HG02852 (cell line): ENCODE measurements at regions not wholly inside any gene's neighbourhood (a gene's known extent, or its start where the extent isn't known, plus 50 kb on each side); places are given as distances from the start of the nearest gene placed in this dataset.
A peak's percentile ranks its signal among the peaks of the same experiment; 100 is the strongest.
"Not testable (repeated sequence)": the region's sequence is repeated elsewhere in the genome, so short reads cannot be mapped to it uniquely, and the experiment has no call there.

Experiments
- ATAC-seq: cut with Tn5 transposase; IDR thresholded peaks from one replicate; pipeline ENCODE4 v1.9.1; 2021; ENCODE audit warnings: mild to moderate bottlenecking, moderate library complexity; ENCODE audit not compliant: unreplicated experiment

DNA sequence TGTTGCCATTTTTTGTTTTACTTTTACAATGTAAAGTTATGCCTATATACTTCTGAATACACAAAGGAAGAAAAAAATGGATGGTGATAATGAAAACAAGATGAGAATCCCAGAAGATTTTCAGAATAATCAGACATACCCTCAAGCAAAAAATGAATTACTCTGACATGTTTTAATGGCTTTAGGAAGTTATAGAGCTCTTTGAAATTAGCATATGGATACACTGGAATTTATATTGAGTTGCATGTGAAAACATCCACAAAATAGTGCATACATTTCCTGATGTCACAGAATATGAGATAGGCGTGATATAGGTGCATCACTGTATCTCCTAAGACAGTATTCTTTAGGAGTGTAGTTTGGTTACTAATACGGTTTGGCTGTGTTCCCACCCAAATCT, 351.3 kb downstream of the SLC7A11 start:
- ATAC-seq: no peak

DNA sequence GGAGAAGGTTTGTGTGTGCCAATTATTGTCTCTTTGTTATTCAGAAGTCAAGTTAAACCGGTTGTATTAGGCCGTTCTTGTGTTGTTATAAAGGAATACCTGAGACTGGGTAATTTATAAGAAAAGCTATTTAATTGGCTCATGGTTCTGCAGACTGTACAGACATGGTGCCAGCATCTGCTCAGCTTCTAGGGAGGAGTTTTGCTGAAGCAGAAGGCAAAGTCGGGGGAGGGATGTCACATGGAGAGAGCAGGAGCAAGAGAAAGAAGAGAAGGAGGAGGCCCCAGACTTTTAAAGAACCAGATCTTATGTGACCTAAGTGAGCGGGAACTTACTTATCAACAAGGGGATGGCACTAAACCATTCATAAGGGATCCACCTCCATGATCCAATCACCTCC, 349.3 kb upstream of the PCDH18 start:
- no peak for ATAC-seq

DNA sequence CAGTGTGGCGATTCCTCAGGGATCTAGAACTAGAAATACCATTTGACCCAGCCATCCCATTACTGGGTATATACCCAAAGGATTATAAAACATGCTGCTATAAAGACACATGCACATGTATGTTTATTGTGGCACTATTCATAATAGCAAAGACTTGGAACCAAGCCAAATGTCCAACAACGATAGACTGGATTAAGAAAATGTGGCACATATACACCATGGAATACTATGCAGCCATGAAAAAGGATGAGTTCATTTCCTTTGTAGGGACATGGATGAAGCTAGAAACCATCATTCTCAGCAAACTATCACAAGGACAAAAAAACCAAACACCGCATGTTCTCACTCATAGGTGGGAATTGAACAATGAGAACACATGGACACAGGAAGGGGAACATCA, 335.8 kb upstream of the PCDH18 start:
- not testable (repeated sequence) for ATAC-seq

DNA sequence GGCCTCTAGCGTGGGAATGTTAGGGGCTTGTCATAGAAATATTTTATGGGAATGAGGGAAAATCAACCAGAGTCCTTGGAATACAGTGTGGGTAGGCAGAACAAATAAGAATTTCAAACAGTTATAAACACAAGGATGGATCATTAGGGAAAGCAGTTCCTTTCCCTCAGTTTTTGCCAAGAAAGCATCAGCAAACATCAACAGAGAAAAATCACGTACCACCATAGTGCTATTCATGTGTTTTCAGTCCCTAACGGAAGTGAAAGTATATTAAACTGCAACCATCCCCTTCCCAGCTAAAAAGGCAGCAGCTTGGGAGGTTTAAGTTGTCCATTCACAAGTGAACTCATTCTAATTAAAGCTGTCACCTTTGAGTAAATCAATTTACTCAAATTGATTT, 334.4 kb upstream of the PCDH18 start:
- no peak for ATAC-seq

DNA sequence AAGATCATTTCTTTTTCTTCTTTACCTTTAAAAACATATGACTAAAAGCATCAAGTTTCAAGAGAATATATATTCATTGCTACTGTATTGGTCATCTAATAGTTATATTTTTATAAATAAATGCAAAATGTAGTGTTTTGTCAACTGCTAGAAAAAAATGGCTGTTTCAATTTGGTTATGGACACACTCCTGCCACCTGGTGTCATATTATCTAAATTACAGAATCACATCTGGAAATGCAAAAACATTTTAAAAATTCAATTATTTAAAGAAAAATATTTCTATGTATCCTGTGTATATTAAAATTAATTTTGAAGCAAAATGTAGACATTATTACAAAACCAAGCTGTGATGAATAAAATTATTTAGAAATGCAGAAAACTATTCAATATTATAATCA, 329.4 kb upstream of the PCDH18 start:
- ATAC-seq: no peak

DNA sequence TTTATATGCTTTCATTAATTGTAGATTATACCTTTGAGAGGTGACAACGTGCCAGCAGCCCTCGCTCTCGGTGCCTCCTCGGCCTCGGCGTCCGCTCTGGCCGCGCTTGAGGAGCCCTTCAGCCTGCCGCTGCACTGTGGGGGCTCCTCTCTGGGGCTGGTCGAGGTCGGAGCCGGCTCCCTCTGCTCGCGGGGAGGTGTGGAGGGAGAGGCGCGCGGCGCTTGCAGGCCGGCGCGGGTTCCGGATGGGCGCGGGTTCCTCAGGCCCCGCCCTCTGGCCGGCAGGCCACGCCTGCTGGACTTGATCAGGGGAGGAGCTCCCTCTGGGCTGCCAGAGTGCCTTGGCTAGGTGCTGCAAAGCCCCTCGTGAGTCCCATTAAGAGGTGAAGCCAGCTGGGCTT, 321.1 kb upstream of the PCDH18 start:
- ATAC-seq: no peak

DNA sequence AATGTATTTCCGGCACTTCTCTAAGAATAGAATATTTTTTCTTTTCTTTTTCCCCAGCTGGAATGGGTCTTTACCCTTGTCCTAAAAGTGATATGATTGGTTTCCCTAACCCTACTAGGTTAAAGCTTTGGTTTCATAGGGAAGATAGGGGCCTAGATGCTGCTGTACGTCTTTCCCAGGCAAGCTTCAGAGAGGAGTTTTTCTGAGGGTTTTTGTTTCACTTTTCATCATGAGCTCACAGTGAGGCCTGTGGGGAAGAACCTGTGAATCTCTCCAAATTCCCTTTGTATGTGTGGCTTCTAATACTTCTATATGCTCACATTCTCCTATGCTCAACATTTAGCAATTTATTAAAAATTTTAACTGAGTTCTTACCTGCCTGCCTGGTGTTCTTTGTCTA, 320.0 kb upstream of the PCDH18 start:
- ATAC-seq: no peak

DNA sequence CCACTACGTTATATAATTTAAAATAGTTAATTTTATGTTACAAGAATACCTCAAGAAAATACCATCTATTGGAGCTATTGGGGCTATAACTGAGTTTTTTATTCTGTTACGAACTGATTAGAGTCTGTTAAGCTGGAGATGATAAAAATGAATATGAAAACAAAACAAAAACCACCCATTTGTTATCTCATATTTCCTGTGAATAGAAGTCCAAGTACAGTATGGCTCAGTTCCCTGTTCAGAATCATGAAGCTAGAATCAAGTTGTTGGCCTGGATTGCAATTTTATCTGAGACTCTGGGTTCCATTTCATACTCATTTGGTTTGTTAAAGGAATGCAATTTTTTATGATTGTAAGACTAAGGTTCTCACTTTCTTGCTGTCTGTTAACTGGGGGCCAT, 319.1 kb upstream of the PCDH18 start:
- no peak for ATAC-seq

DNA sequence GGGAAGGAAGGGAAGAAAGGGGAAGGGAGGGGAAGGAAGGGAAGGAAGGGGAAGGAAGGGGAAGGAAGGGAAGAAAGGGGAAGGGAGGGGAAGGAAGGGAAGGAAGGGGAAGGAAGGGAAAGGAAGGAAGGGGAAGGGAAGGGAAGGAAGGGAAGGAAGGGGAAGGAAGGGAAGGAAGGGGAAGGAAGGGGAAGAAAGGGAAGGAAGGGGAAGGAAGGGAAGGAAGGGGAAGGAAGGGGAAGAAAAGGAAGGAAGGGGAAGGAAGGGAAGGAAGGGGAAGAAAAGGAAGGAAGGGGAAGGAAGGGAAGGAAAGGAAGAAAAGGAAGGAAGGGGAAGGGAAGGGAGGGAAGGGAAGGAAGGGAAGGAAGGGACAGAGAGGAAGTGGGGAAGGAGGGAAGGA, 295.7 kb upstream of the PCDH18 start:
- ATAC-seq: not testable (repeated sequence)

DNA sequence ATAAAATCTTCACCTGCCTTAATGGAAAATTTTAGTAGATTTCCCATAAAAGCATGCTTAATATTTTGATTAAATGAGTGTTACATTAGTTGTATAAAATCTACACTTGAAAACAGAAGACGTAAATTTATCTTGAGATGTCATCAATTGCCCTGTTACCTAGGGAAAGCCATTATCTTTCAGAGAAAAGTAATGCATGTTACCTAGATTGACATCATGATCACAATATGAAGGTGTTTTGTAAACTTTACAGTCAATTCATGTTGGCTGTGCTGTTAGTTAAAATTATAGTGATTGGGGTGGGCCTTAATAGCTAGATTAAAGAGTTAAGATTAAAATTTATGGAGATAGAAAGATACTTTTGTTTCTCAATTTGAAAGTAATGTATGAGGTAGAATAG, 293.2 kb upstream of the PCDH18 start:
- no peak for ATAC-seq

DNA sequence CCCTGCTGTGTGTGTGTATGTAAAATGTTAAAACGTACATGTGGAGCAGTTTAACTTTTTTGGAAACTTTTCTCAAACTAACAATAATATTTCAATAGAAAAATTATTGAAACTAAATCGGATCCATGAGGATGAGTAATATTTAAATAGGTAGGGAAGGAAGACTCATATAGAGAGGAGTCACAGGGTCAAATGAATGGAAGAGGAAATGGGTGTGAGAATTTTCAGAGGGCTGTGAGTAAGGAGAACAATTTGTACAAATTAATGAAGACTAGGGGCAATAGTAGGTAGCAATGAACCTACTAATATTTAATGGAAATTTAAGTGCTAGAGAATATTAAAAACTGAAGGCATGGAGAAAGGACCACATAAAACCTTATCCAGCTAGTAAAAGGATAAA, 290.7 kb upstream of the PCDH18 start:
- no peak for ATAC-seq

DNA sequence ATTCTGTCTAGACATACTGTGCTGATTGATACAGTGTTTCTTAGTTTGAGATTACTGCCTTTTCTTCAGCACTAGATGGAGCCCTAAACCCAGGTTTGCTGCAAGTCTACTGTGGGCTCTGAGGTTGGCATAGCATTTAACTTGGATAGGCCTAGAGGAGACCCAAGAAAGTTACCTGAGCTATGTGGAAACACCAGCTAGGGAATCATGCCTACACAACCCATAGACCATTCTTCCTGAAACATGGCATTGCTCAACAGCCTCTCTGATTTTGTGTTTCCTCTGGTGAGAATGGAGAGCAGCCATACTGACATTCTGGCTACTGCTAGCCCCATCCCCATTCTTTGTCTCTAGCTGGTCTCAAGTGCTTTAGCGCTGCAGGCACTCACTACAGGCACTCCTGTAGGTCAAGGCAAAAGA, 287.7 kb upstream of the PCDH18 start:
- ATAC-seq: peak; percentile 93

DNA sequence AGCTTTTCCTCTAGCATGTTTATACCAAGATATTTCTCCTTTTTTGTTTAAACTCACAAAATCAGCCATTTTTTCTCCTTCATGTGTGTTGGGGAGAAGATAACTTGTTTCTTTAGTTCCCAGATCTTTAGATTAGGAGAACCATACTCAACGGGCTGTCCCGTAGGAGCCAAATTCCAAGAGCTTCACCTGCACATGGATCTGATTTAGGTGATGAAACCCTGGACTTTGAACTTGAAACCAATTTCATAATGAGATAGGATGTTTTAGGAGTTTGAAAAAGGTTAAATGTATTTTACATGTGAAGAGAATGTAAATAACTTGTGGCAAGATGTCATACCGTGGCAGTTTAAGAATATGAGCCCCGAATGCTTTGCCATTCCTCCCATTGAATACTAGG, 280.0 kb upstream of the PCDH18 start:
- ATAC-seq: no peak

DNA sequence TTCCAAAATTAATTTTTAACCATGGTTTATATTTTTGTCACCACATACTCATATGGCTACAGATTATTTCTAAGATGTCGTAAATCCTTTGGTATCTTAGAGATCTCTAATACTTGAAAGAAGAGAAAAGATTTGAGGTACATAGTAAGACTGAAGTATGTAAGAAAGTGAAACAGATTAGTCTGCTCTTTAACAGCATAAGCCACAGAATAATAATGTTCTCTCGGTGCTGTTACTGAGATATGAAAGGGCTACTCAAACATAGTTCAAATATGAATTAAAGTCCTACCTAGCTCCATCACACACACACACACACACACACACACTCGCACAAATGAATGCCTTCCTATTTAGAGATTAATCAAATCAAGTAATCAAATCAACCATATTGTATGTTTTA, 274.1 kb upstream of the PCDH18 start:
- no peak for ATAC-seq

DNA sequence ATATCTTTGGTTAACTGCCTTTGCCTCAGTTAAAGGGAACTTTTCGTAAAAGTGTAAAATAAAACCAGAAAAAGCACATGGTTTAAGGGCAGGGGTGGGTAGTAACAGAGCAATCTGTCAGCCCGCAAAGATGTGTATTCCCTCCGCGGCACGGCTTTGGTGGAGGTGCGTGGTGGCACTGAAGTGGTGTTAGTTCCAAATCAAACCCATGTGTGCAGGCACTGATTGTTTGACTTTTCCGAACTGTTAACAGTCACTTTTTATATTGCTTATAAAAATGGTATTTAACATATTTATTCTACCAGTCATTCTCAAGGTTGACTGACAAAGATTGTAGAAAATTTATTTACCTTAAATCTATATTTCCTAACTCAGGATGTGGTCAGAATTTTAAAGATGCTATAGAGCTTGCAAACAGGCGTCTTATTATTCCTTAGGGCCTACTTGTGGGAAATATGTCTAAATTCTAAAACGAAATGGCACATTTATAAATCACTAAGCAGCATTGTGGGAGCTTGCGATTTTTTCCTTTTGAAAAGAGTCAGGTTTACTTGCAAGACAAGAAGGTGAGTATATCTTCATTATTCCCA, 272.7 kb upstream of the PCDH18 start:
- no peak for ATAC-seq

DNA sequence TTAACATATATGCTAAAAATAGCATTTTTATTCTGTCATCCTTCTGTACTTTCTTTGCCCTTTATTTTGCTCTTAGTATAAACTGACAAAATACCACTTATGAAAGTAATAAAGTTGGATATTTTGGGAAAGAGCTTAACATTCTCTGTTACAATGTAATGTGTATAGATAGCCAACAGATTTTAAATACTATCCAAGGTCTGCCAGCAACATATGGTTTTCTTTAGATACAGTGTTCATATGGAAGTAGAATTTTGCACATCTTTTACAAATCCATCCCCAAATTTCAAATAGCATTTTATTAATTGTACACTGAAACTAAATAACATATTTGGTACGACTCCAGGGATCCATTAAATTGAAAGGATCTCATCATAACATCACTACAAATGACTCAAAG, 268.6 kb upstream of the PCDH18 start:
- no peak for ATAC-seq

DNA sequence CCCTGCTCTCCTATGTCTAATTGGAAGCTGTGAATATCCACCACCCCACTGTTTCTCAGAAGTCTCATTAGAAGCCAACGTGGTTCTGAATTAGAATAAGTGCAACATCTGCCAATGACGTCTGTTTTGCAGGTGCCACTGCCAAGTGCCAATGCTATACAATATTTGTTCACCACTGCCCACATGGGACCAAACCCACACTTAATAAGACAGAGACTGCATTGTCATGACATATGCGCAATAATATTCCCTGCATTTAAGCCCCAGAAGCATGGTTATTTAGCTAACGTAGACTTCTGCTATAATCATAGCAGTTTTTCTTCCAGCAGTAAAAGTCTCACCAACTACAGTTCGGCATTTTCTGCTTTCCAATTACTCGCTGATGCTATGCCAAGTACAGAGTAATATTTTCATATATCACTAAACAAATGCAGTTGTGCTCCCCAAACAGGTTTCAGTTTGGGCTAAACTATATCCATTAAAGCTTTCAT, 262.5 kb upstream of the PCDH18 start:
- ATAC-seq: no peak

DNA sequence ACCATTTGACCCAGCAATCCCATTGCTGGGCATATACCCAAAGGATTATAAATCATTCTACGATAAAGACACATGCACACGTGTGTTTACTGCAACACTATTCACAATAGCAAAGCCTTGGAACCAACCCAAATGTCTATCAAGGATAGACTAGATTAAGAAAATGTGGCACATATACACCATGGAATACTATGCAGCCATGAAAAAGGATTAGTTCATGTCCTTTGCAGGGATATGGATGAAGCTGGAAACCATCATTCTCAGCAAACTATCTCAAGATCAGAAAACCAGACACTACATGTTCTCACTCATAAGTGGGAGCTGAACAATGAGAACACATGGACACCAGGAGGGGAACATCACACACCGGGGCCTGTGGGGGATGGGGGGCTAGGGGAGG, 257.0 kb upstream of the PCDH18 start:
- not testable (repeated sequence) for ATAC-seq

DNA sequence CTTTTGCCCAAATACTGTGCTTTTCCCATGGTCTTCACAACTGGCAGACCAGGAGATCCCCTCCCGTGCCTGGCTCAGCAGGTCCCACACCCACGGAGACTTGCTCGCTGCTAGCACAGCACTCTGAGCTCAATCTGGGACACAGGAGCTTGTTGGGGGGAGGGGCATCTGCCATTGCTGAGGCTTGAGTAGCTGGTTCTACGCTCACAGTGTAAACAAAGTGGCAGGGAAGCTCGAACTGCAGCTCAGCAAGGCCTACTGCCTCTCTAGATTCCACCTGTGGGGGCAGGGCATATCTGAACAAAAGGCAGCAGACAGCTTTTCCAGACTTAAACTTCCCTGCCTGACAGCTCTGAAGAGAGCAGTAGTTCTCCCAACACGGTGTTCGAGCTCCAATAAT, 251.6 kb upstream of the PCDH18 start:
- ATAC-seq: not testable (repeated sequence)

DNA sequence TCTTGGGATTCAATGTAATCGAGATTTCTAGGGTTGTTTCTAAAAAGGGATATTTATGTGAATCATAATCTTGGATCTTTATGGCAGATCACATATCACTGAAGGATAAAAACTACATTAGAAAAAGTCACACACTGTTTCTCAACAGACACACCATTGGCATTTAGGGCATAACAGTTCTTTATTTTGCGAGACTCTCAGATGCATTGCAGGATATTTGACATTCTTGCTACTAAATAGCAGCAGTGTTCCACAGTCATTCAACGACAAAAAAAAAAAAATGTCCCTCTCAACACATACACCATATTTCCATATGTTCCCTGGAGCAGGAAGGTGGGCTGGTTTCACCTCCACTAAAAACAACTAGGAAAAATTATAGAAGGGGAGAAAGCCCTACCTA, 243.4 kb upstream of the PCDH18 start:
- ATAC-seq: no peak

DNA sequence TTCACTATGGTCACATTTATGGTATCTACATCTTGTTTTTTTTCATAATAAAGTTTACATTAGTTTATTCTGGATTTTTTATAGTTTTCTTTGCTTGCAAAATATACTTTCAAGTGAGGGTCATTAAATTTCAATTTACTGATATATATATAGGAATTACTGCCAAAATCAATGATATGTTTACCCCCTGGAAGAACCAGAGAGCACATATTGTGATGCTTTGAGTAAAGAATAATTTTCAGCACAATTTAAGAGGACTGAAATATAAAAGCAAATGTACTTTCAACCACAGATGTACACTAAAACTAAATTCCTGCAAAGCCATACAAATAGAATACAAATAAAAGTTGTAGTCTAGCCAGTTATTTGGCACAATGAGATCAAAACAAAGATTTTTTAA, 242.2 kb upstream of the PCDH18 start:
- no peak for ATAC-seq

DNA sequence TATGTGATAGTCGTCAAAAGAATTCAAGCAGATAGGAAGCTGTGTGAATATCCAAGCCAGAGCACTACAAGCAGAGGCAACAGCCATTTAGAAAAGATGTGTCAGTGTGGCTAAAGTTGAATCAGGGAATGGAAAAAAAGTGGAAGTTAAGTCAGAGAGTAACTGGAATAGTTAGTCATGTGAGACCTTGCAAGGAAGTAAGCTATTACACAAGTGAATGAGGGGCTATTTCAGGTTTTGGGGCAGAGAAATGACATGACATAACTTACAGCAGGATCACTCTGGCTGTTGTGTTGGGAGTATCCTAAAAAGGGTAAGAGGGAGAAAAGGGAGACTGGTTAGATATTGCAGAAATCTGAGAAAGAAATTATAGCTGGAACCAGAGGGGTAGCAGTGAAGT, 236.6 kb upstream of the PCDH18 start:
- ATAC-seq: no peak

DNA sequence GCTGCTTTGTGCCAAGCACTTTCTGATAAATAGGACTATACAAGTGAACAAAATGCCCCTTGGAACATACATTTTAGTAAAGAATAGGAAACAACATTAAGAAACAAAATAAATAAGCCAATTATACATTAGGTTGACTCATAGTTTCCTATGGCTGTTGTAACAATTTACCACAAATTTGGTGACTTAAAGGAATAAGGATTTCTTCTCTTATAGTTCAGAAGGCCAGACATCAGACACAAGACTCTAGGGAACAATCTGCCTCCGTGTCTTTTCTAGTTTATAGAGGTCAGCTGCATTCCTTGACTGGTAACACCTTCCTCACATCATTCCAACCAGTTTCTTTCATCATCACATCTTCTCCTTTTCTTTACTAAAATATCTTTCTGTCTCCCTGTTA, 235.9 kb upstream of the PCDH18 start:
- ATAC-seq: no peak
